GM12878 (cell line): ENCODE measurements at regions not wholly inside any gene's neighbourhood (a gene's known extent, or its start where the extent isn't known, plus 50 kb on each side); places are given as distances from the start of the nearest gene placed in this dataset.

Experiments
- ATAC-seq: fragments of 200-7000 bp; cut with Tn5 transposase; 3 replicates; pipeline ENCODE4 v1.9.1; 2020; ENCODE audit warnings: mild to moderate bottlenecking, moderate library complexity
- BruUV-seq: library from RNA; stranded (reverse); fragments of 400-500 nt; replicated peaks from 2 replicates; lab custom pipeline; 2021; lab: Mats Ljungman, UMichigan
- CTCF ChIA-PET: fragments of 300-600 bp; sonication (Branson Sonifier 250); formaldehyde crosslinking; extraction: SDS; loops from one replicate; lab custom pipeline; 2021; ENCODE audit warnings: inconsistent platforms; lab: Yijun Ruan, JAX
- POLR2A ChIA-PET: fragments of 350-600 bp; formaldehyde crosslinking; extraction: SDS; loops from one replicate; lab custom pipeline; 2021; ENCODE audit warnings: inconsistent platforms; lab: Charles Lee
- RAD21 ChIA-PET: fragments of 300-600 bp; sonication (Branson Sonifier 250); formaldehyde crosslinking; loops from one replicate; lab custom pipeline; 2023; ENCODE audit warnings: antibody characterized with exemption; ENCODE audit not compliant: unreplicated experiment; lab: Charles Lee
- SMC1A ChIA-PET: fragments of 300-600 bp; sonication (Branson Sonifier 250); formaldehyde crosslinking; loops from one replicate; lab custom pipeline; 2023; ENCODE audit not compliant: unreplicated experiment, uncharacterized antibody; lab: Charles Lee
- DNase-seq: peaks from one replicate; pipeline ENCODE4 v3.0.0-alpha.2; 2011; ENCODE audit warnings: low read depth, low spot score
- FAIRE-seq: peaks from 3 replicates; lab custom pipeline; 2011; peaks lifted over from hg19 to GRCh38; lab: Jason Lieb, UNC
- H2AFZ ChIP-seq: 2 replicates; pipeline ENCODE4 v1.6.0; 2011; ENCODE audit warnings: low read depth, low read length, control low read depth; ENCODE audit not compliant: control insufficient read depth
- H3K27ac ChIP-seq: 2 replicates; pipeline ENCODE4 v1.5.1; 2011; ENCODE audit warnings: control low read depth; ENCODE audit not compliant: control insufficient read depth, insufficient read depth
- H3K27me3 ChIP-seq, 2 experiments: replicated peaks in 1 of 2; 2 replicates each; pipeline versions ENCODE4 v1.6.0 to v1.6.1; 2011; ENCODE audit warnings: low read length in 1 of 2; ENCODE audit not compliant: control insufficient read depth in 2 of 2, insufficient read depth in 2 of 2
- H3K36me3 ChIP-seq, 2 experiments: 2 replicates each; pipeline ENCODE4 v1.5.1; 2011; ENCODE audit warnings: low read length in 1 of 2; ENCODE audit not compliant: control insufficient read depth in 2 of 2, insufficient read depth in 2 of 2
- H3K4me1 ChIP-seq: 2 replicates; pipeline ENCODE4 v1.6.1; 2011; ENCODE audit warnings: mild to moderate bottlenecking, low read length, moderate library complexity, mixed read lengths; ENCODE audit not compliant: control insufficient read depth, insufficient read depth
- H3K4me2 ChIP-seq: 2 replicates; pipeline ENCODE4 v1.6.0; 2011; ENCODE audit warnings: control low read depth; ENCODE audit not compliant: control insufficient read depth, insufficient read depth
- H3K4me3 ChIP-seq: fragments of 200-600 bp; sonication (generic); 2 replicates; pipeline ENCODE4 v1.5.1; 2016
- H3K79me2 ChIP-seq: 2 replicates; pipeline ENCODE4 v1.6.0; 2011; ENCODE audit warnings: low read length; ENCODE audit not compliant: control insufficient read depth, insufficient read depth
- H3K9ac ChIP-seq: 2 replicates; pipeline ENCODE4 v1.8.0; 2011; ENCODE audit warnings: low read length, control low read depth, mixed read lengths; ENCODE audit not compliant: control insufficient read depth, insufficient read depth
- H3K9me3 ChIP-seq: replicated peaks from 3 replicates; pipeline ENCODE4 v1.5.1; 2011; ENCODE audit warnings: mild to moderate bottlenecking, low read length; ENCODE audit not compliant: control insufficient read depth, insufficient read depth
- H4K20me1 ChIP-seq: 2 replicates; pipeline ENCODE4 v1.6.0; 2011; ENCODE audit not compliant: control insufficient read depth, insufficient read depth
- CBFB ChIP-seq: IDR thresholded peaks from 2 replicates; pipeline ENCODE4 v1.6.1; 2016; ENCODE audit warnings: antibody characterized with exemption, low read depth
- FOXM1 ChIP-seq: IDR thresholded peaks from 2 replicates; pipeline ENCODE4 v1.6.1; 2012; ENCODE audit warnings: low read depth, mild to moderate bottlenecking, inconsistent platforms, low read length, moderate library complexity
- IKZF2 ChIP-seq, 2 experiments: fragments of 450-650 bp; IDR thresholded peaks; 2 replicates each; pipeline ENCODE4 v1.6.1; 2017; ENCODE audit warnings: mild to moderate bottlenecking in 2 of 2, moderate library complexity in 2 of 2
- KAT2A ChIP-seq: conservative IDR thresholded peaks from 2 replicates; pipeline ENCODE4 v1.6.1; 2011; ENCODE audit warnings: low read depth, low read length; ENCODE audit not compliant: control insufficient read depth
- MYB ChIP-seq: fragments of 150-350 bp; IDR thresholded peaks from 2 replicates; pipeline ENCODE4 v1.6.1; 2014; ENCODE audit warnings: mild to moderate bottlenecking, low read depth, low read length, borderline replicate concordance
- POU2F2 ChIP-seq: IDR thresholded peaks from 3 replicates; pipeline ENCODE4 v1.6.1; 2011; ENCODE audit warnings: low read depth, mild to moderate bottlenecking, low read length, borderline replicate concordance
- SREBF1 ChIP-seq: IDR thresholded peaks from 2 replicates; pipeline ENCODE4 v1.6.1; 2012; ENCODE audit warnings: mild to moderate bottlenecking, low read length
- TAF1 ChIP-seq: IDR thresholded peaks from 2 replicates; pipeline ENCODE4 v1.6.1; 2011; ENCODE audit warnings: mild to moderate bottlenecking, low read depth, low read length, borderline replicate concordance
- WGBS: methylation state at CpG from one replicate; pipeline ENCODE4 v1.1.6; 2016; ENCODE audit warnings: low lambda C conversion rate; ENCODE audit not compliant: insufficient replicate concordance, insufficient coverage; ENCODE audit errors: missing lambda C conversion rate; 5-methylcytosine and 5-hydroxymethylcytosine counted together
- in situ Hi-C: fragments of 300-500 bp; cut with MboI; formaldehyde crosslinking; loops from 9 replicates; pipeline ENCODE4 v1.14.3; 2018; ENCODE audit warnings: mixed read lengths
- intact Hi-C: fragments of 100-400 bp; cut with micrococcal nuclease; formaldehyde crosslinking; loops from one replicate; pipeline ENCODE4 v1.14.2; 2022; ENCODE audit not compliant: unreplicated experiment
- TF ChIP-seq, protein P1 (sequence below): fragments of 450-650 bp; IDR thresholded peaks from 2 replicates; pipeline ENCODE4 v1.6.1; 2018; ENCODE audit warnings: borderline replicate concordance, mild to moderate bottlenecking; ENCODE audit not compliant: partially characterized antibody
- TF ChIP-seq, protein P2 (sequence below): fragments of 450-650 bp; conservative IDR thresholded peaks from 2 replicates; pipeline ENCODE4 v1.6.1; 2017; ENCODE audit warnings: mild to moderate bottlenecking, moderate library complexity
- TF ChIP-seq, protein P3 (sequence below): fragments of 450-650 bp; IDR thresholded peaks from 2 replicates; pipeline ENCODE4 v1.6.1; 2017; ENCODE audit warnings: borderline replicate concordance
- TF ChIP-seq, protein P4 (sequence below): IDR thresholded peaks from 2 replicates; pipeline ENCODE4 v1.6.1; 2011; ENCODE audit warnings: low read depth, low read length, improper control_type of control experiment, borderline replicate concordance

DNA sequence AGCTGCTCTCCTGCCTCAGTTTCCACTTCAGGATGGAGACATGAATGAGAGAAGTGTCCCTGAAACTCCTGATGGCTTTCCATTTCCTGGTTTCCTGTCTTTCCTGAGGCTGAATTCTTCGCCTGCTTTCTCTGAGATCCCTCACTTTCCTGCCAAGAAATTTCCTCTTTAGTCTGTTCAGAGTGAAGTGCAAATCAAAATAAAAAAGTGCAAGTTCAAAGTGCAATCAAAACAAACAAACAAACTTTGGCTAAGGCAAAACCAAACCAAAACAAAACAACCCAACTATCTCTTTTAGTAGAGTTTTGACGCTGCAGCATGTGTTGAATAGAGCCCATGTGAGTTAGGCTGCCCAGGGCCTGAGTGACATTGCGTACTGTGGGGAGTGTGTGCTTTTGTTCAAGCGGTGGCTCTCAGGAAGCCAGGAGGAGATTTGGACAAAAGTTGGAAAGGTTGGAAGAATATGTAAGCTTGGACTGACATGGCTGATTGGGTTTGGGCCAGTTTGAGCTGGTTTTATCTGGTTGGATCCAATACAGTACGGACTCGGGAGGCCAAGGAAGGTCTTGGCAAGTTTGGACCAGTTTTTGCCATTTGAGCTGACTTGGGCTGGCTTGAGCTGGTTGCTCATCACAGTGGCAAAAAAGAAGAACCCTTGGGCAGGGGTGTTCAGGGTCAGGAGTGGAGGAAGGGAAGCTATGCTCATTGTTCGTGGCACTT, 61.1 kb upstream of the TINAGL1 start:
- no TSS peak for BruUV-seq
- ATAC-seq = no peak
- ChIA-PET RAD21 (interaction anchor here (1.1 to 1.3 kb wide), 2 partner anchors 16 to 34 kb away, joined by 4 read pairs; no protein-coding TSS in a partner anchor), POLR2A (interaction anchor here (0.9 to 1.3 kb wide), 2 partner anchors 9 to 19 kb away, joined by 3 to 4 read pairs; no protein-coding TSS in a partner anchor), CTCF (interaction anchor here (0.7 to 1.2 kb wide), 4 partner anchors 9 to 39 kb away, joined by 3 to 7 read pairs (median 4); no protein-coding TSS in a partner anchor), SMC1A (interaction anchor here (1.3 to 1.9 kb wide), 5 partner anchors 9 to 93 kb away, joined by 5 to 8 read pairs (median 6); no protein-coding TSS in a partner anchor)
- in situ Hi-C loops = no loop called here
- Histone ChIP-seq H3K4me3 (no peak overlapping the region), H2AFZ (no peak overlapping the region), H3K27ac (no peak overlapping the region), H3K4me1 (no peaks in the 10 kb centered on the region), H3K27me3 (no peaks in the 10 kb centered on the region), H4K20me1 (no peaks in the 10 kb centered on the region), H3K4me2 (no peak overlapping the region), H3K36me3 (no peaks in the 10 kb centered on the region), H3K9ac (no peak overlapping the region), H3K79me2 (no peaks in the 10 kb centered on the region), H3K9me3 (peaks cover 6% of the 10 kb centered on the region; the same call in 2 of the 3 replicates)
- FAIRE-seq = no peak
- intact Hi-C loops = no loop called here
- TF ChIP-seq SREBF1 = no peak
- no peak for TF ChIP-seq KAT2A
- TF ChIP-seq IKZF2 (IDR thresholded peaks at IDR 0.05) = no peak
- TF ChIP-seq, protein P1, sequence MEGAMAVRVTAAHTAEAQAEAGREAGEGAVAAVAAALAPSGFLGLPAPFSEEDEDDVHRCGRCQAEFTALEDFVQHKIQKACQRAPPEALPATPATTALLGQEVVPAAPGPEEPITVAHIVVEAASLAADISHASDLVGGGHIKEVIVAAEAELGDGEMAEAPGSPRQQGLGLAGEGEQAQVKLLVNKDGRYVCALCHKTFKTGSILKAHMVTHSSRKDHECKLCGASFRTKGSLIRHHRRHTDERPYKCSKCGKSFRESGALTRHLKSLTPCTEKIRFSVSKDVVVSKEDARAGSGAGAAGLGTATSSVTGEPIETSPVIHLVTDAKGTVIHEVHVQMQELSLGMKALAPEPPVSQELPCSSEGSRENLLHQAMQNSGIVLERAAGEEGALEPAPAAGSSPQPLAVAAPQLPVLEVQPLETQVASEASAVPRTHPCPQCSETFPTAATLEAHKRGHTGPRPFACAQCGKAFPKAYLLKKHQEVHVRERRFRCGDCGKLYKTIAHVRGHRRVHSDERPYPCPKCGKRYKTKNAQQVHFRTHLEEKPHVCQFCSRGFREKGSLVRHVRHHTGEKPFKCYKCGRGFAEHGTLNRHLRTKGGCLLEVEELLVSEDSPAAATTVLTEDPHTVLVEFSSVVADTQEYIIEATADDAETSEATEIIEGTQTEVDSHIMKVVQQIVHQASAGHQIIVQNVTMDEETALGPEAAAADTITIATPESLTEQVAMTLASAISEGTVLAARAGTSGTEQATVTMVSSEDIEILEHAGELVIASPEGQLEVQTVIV = no peak
- TF ChIP-seq CBFB = no peak
- no peak for TF ChIP-seq FOXM1
- TF ChIP-seq, protein P2, sequence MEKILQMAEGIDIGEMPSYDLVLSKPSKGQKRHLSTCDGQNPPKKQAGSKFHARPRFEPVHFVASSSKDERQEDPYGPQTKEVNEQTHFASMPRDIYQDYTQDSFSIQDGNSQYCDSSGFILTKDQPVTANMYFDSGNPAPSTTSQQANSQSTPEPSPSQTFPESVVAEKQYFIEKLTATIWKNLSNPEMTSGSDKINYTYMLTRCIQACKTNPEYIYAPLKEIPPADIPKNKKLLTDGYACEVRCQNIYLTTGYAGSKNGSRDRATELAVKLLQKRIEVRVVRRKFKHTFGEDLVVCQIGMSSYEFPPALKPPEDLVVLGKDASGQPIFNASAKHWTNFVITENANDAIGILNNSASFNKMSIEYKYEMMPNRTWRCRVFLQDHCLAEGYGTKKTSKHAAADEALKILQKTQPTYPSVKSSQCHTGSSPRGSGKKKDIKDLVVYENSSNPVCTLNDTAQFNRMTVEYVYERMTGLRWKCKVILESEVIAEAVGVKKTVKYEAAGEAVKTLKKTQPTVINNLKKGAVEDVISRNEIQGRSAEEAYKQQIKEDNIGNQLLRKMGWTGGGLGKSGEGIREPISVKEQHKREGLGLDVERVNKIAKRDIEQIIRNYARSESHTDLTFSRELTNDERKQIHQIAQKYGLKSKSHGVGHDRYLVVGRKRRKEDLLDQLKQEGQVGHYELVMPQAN = no peak
- no peak for TF ChIP-seq MYB
- TF ChIP-seq, protein P3, sequence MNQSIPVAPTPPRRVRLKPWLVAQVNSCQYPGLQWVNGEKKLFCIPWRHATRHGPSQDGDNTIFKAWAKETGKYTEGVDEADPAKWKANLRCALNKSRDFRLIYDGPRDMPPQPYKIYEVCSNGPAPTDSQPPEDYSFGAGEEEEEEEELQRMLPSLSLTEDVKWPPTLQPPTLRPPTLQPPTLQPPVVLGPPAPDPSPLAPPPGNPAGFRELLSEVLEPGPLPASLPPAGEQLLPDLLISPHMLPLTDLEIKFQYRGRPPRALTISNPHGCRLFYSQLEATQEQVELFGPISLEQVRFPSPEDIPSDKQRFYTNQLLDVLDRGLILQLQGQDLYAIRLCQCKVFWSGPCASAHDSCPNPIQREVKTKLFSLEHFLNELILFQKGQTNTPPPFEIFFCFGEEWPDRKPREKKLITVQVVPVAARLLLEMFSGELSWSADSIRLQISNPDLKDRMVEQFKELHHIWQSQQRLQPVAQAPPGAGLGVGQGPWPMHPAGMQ = no peak
- no peak for TF ChIP-seq TAF1
- TF ChIP-seq POU2F2 = no peak
- TF ChIP-seq, protein P4, sequence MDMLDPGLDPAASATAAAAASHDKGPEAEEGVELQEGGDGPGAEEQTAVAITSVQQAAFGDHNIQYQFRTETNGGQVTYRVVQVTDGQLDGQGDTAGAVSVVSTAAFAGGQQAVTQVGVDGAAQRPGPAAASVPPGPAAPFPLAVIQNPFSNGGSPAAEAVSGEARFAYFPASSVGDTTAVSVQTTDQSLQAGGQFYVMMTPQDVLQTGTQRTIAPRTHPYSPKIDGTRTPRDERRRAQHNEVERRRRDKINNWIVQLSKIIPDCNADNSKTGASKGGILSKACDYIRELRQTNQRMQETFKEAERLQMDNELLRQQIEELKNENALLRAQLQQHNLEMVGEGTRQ = no peak
- no peak for DNase-seq
- 37% methylated on average over 7 of the region's 7 CpGs for WGBS
